D721Med (cell line): ENCODE measurements at regions not wholly inside any gene's neighbourhood (a gene's known extent, or its start where the extent isn't known, plus 50 kb on each side); places are given as distances from the start of the nearest gene placed in this dataset.
"Not testable (repeated sequence)": the region's sequence is repeated elsewhere in the genome, so short reads cannot be mapped to it uniquely, and the experiment has no call there.

Experiments used
- DNase-seq: peaks from one replicate; pipeline ENCODE4 v3.0.0; 2011; ENCODE audit warnings: low spot score; ENCODE audit not compliant: insufficient read length
- FAIRE-seq: peaks from 2 replicates; lab custom pipeline; 2011; peaks lifted over from hg19 to GRCh38; lab: Jason Lieb, UNC
- TF ChIP-seq, protein P1 (sequence below): IDR thresholded peaks from 2 replicates; pipeline ENCODE4 v1.5.1; 2012; ENCODE audit warnings: mild to moderate bottlenecking, control low read depth; ENCODE audit not compliant: insufficient read depth; ENCODE audit errors: missing control alignments

DNA sequence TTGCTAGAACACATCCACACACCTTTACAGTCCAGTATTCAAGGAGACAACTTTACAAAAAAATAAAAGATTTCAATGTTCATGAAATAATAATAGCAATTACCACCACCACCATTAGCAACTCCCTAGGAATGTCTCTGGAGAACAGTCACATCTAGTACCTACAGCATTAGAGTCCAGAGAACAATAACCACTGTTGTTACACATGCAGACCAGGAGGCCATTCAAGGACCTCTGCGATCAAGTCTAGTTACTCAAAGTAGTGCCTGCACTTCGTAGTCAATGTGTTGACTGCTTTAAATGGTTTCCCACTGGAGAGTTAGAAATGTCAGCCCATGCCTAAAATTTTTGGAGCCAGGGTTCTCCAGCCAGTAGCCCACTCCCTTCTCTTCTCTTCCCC, 244.4 kb downstream of the DEPDC1B start:
- DNase-seq (no peak), FAIRE-seq (no peak)
- TF ChIP-seq, protein P1, sequence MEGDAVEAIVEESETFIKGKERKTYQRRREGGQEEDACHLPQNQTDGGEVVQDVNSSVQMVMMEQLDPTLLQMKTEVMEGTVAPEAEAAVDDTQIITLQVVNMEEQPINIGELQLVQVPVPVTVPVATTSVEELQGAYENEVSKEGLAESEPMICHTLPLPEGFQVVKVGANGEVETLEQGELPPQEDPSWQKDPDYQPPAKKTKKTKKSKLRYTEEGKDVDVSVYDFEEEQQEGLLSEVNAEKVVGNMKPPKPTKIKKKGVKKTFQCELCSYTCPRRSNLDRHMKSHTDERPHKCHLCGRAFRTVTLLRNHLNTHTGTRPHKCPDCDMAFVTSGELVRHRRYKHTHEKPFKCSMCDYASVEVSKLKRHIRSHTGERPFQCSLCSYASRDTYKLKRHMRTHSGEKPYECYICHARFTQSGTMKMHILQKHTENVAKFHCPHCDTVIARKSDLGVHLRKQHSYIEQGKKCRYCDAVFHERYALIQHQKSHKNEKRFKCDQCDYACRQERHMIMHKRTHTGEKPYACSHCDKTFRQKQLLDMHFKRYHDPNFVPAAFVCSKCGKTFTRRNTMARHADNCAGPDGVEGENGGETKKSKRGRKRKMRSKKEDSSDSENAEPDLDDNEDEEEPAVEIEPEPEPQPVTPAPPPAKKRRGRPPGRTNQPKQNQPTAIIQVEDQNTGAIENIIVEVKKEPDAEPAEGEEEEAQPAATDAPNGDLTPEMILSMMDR: no peak

DNA sequence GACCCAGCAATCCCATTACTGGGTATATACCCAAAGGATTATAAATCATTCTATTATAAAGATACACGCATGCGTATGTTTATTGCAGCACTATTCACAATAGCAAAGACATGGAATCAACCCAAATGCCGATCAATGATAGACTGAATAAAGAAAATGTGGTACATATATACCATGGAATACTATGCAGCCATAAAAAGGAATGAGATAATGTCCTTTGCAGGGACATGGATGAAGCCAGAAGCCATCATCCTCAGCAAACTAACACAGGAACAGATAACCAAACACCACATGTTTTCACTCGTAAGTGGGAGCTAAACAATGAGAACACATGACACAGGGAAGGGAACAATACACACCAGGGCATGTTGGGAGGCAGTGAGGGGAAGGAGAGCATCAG, 245.7 kb downstream of the DEPDC1B start:
- not testable (repeated sequence) for DNase-seq

DNA sequence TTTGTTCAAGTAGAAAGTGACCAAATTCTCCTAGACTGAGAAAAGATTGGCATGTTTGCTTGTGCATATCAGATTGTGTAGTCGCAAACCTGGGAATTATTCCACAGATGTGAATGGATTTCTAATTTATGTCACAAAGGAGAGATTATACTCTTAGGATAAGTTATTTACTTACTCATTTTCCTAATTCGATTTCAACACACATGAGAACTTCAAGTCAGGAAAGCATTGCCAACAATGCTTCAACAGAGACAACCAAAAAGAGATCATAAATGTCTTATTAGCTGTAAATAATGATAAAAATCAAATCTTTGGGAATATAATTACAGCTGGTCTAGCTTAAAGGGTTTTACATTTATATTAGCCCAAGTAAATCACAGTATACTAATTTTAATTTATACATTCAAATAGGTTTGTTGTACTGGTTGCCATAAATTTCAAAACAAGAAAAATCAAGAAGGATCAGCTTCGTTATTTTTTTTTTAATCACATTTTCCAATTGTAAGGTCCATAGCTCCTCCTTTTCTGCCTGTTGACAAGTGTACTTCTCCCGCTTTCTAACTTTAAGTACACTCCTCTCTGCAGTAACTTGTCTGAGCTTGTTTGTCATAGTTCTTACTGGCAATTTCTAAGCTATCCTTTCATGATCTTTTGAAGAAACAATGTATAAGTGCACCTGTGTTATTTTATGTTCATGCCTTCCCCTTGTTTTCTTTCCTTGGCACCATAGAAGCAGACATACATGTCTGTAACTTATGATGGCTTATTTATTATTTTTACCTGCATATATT, 246.6 kb downstream of the DEPDC1B start:
- TF ChIP-seq, protein P1: no peak
- DNase-seq: no peak
- no peak for FAIRE-seq

More for the DNA sequence above, 245.7 kb downstream of the DEPDC1B start:
- not testable (repeated sequence) for FAIRE-seq

DNA sequence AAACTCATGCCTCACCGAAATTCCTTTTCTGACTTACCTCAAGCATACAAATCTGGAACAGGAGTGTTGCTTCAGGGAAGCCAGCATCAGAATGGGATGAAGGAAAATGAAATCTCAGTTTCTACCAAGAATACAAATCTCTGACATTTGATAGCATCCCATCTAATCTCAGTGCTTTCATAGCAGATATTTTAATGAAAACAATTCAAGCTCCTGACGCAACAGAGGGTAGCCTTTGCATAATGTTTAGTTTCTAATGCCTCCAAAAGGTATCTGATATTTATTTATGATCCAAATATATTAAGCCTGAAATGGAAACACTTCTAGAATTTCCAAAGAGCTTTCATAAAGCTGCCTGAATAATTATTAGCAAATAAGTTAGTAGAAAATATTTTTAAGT, 251.4 kb downstream of the DEPDC1B start:
- TF ChIP-seq, protein P1: no peak
- FAIRE-seq (no peak), DNase-seq (no peak)

DNA sequence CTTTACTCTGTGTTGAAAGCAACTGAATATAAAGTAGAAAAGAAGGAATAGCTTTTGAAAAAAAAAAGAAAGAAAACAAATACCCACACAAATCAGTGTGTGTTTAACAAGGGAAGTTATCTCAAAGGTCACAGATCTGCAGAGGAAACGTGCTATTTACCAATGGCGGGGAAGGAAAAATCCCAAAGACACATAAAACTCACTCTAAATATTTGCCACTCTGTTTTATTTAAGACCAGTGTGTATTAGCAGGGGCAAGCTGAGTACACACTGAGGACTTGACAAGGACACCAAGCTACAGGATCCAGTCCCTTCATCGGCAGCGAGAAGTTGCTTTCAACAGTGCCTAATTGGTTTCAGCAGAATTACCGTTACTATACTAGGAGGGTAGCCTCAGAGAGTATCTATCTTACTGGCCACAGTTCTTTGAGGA, 252.5 kb downstream of the DEPDC1B start:
- DNase-seq (no peak), FAIRE-seq (no peak)
- TF ChIP-seq, protein P1: no peak

DNA sequence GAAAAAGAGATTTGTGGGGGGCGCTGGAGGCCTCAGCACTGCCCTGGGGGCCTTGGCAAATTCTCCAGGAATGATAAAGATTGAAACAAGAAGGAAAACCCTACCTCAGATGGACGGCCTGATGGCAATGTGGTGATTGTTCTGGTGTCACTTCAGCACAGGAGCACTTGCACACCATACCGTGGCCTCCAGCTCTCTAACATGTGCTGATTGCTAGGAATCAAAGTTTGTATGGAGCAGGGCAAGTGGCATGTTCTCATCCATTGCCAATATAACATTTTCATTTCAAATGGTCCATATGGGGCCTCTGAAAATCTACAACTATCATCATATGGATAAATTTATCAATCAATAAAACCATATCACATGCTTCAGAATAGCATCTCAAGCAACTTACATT, 253.0 kb downstream of the DEPDC1B start:
- DNase-seq: no peak
- TF ChIP-seq, protein P1: no peak
- no peak for FAIRE-seq

DNA sequence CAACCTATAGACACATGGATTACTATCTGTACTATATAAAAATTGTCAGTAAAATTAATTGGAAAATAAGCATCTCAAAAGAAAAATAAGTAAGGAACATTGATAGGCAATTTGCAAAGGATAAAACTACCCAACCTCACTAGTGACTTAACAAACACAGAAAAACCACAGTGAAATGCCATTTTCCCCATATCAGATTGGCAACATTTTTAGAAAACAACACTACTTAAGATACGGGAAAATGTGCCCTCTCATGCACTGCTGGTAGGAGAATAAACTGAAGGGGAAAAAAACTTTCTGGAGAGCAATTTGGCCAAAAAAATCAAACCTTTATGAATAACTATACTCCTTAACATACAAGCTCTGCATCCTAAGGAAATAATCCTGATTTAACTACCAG, 254.0 kb downstream of the DEPDC1B start:
- DNase-seq (no peak), FAIRE-seq (no peak)

More for the DNA sequence above, 254.0 kb downstream of the DEPDC1B start:
- TF ChIP-seq, protein P1: no peak
